GM23248 (cell line): ENCODE measurements at regions not wholly inside any gene's neighbourhood (a gene's known extent, or its start where the extent isn't known, plus 50 kb on each side); places are given as distances from the start of the nearest gene placed in this dataset.
A peak's percentile ranks its signal among the peaks of the same experiment; 100 is the strongest.

Source experiments
- DNase-seq: peaks from one replicate; pipeline ENCODE4 v3.0.0-alpha.2; 2015
- H2AFZ ChIP-seq: fragments of 200-600 bp; sonication (generic); 2 replicates; pipeline ENCODE4 v1.6.1; 2016; ENCODE audit warnings: antibody characterized with exemption
- H3F3A ChIP-seq: fragments of 200-600 bp; sonication (generic); 2 replicates; pipeline ENCODE4 v1.6.1; 2016; ENCODE audit warnings: mild to moderate bottlenecking, antibody characterized with exemption, mixed run types; ENCODE audit not compliant: insufficient read depth
- H3K27ac ChIP-seq: fragments of 200-600 bp; sonication (generic); 2 replicates; pipeline ENCODE4 v1.5.1; 2016; ENCODE audit warnings: mild to moderate bottlenecking
- H3K27me3 ChIP-seq: fragments of 200-600 bp; sonication (generic); replicated peaks from 2 replicates; pipeline ENCODE4 v1.6.1; 2016; ENCODE audit warnings: mild to moderate bottlenecking; ENCODE audit not compliant: insufficient read depth
- H3K36me3 ChIP-seq: fragments of 200-600 bp; sonication (generic); 2 replicates; pipeline ENCODE4 v1.6.1; 2016; ENCODE audit warnings: low read depth, mild to moderate bottlenecking
- H3K4me1 ChIP-seq: fragments of 200-600 bp; sonication (generic); 2 replicates; pipeline ENCODE4 v1.6.1; 2016; ENCODE audit warnings: mild to moderate bottlenecking; ENCODE audit not compliant: insufficient read depth
- H3K4me2 ChIP-seq: fragments of 200-600 bp; sonication (generic); one replicate; pipeline ENCODE4 v1.6.1; 2016; ENCODE audit warnings: mild to moderate bottlenecking; ENCODE audit not compliant: unreplicated experiment
- H3K4me3 ChIP-seq: fragments of 200-600 bp; sonication (generic); 2 replicates; pipeline ENCODE4 v1.5.1; 2016; ENCODE audit warnings: mild to moderate bottlenecking
- H3K79me2 ChIP-seq: fragments of 200-600 bp; sonication (generic); 2 replicates; pipeline ENCODE4 v1.6.1; 2016; ENCODE audit warnings: mild to moderate bottlenecking; ENCODE audit not compliant: insufficient read depth
- H3K9ac ChIP-seq: fragments of 200-600 bp; sonication (generic); 2 replicates; pipeline ENCODE4 v1.6.1; 2016; ENCODE audit warnings: mild to moderate bottlenecking
- H3K9me2 ChIP-seq: fragments of 200-600 bp; sonication (generic); 2 replicates; pipeline ENCODE4 v1.6.1; 2016; ENCODE audit warnings: mixed run types, mild to moderate bottlenecking, moderate library complexity; ENCODE audit not compliant: insufficient read depth
- H3K9me3 ChIP-seq: fragments of 200-600 bp; sonication (generic); one replicate; pipeline ENCODE4 v1.6.1; 2017; ENCODE audit warnings: low read depth
- H4K20me1 ChIP-seq: fragments of 200-600 bp; sonication (generic); 2 replicates; pipeline ENCODE4 v1.6.0; 2016; ENCODE audit not compliant: insufficient read depth
- EZH2 ChIP-seq: fragments of 200-600 bp; sonication (generic); IDR thresholded peaks from 2 replicates; pipeline ENCODE4 v1.6.1; 2018; ENCODE audit warnings: antibody characterized with exemption, mild to moderate bottlenecking; ENCODE audit not compliant: insufficient read depth, poor library complexity, severe bottlenecking
- EZH2phosphoT487 ChIP-seq: fragments of 200-600 bp; sonication (generic); IDR thresholded peaks from 2 replicates; pipeline ENCODE4 v1.6.1; 2018; ENCODE audit warnings: antibody characterized with exemption, moderate library complexity, mild to moderate bottlenecking, low read depth; ENCODE audit not compliant: insufficient read depth
- WGBS, 2 experiments: methylation state at CpG; one replicate each; pipeline ENCODE4 v1.1.6; 2015 to 2017; ENCODE audit warnings: low lambda C conversion rate in 2 of 2, low coverage in 1 of 2; ENCODE audit errors: missing lambda C conversion rate in 2 of 2; 5-methylcytosine and 5-hydroxymethylcytosine counted together
- in situ Hi-C: fragments of 300-500 bp; cut with MboI; formaldehyde crosslinking; loops from 2 replicates; pipeline ENCODE4 v1.15.0; 2020

- peaks cover 28% of the 10 kb centered on the region for H3K4me1 ChIP-seq
- in situ Hi-C loops = loop anchor here (25.0 kb wide), 1 partner anchor 609 kb away; no protein-coding TSS in a partner anchor
- WGBS, 2 experiments = 74 to 79% methylated on average over 11 of the region's 11 CpGs
- peak; percentile 10 for DNase-seq
- no peaks in the 10 kb centered on the region for H3K79me2 ChIP-seq
- H3K9me3 ChIP-seq = no peaks in the 10 kb centered on the region
- H3K36me3 ChIP-seq = no peaks in the 10 kb centered on the region
- H2AFZ ChIP-seq = no peak overlapping the region
- no peaks in the 10 kb centered on the region for H4K20me1 ChIP-seq
- no peak overlapping the region for H3K4me3 ChIP-seq
- H3K9me2 ChIP-seq = no peaks in the 10 kb centered on the region
- peaks cover 27% of the 10 kb centered on the region for H3F3A ChIP-seq
- TF ChIP-seq EZH2 (no peak), EZH2phosphoT487 (no peak)
- peaks cover 23% of the 10 kb centered on the region for H3K27me3 ChIP-seq
- no peak overlapping the region for H3K9ac ChIP-seq
- no peak overlapping the region for H3K4me2 ChIP-seq
- H3K27ac ChIP-seq = no peak overlapping the region
Measured at GRCh38 chr20:10927936-10928840, 254.4 kb upstream of the JAG1 start.

GRCh38 chr20:10928841-10929421 is 255.1 kb upstream of the JAG1 start:
- Histone ChIP-seq H3K27ac (no peak overlapping the region), H3K36me3 (no peaks in the 10 kb centered on the region), H3K4me1 (peaks cover 21% of the 10 kb centered on the region), H2AFZ (no peak overlapping the region), H4K20me1 (no peaks in the 10 kb centered on the region), H3F3A (peaks cover 19% of the 10 kb centered on the region), H3K79me2 (no peaks in the 10 kb centered on the region), H3K4me3 (no peak overlapping the region), H3K9me2 (no peaks in the 10 kb centered on the region), H3K4me2 (no peak overlapping the region), H3K9ac (no peak overlapping the region), H3K9me3 (no peaks in the 10 kb centered on the region), H3K27me3 (peaks cover 27% of the 10 kb centered on the region)
- TF ChIP-seq EZH2phosphoT487 (no peak), EZH2 (no peak)
- in situ Hi-C loops = loop anchor here (25.0 kb wide), 1 partner anchor 608 kb away; no protein-coding TSS in a partner anchor
- no peak for DNase-seq
- WGBS, 2 experiments = 52 to 55% methylated on average over 2 of the region's 2 CpGs

GRCh38 chr20:10935658-10936402 is 262.0 kb upstream of the JAG1 start:
- Histone ChIP-seq H3K36me3 (no peaks in the 10 kb centered on the region), H3K79me2 (no peaks in the 10 kb centered on the region), H3K9ac (no peak overlapping the region), H2AFZ (no peak overlapping the region), H4K20me1 (no peaks in the 10 kb centered on the region), H3K27ac (no peak overlapping the region), H3K9me3 (no peaks in the 10 kb centered on the region), H3K27me3 (peaks cover 17% of the 10 kb centered on the region), H3K4me2 (no peak overlapping the region), H3K9me2 (no peaks in the 10 kb centered on the region; the same call in 1 of the 2 replicates), H3K4me3 (no peak overlapping the region), H3F3A (no peaks in the 10 kb centered on the region), H3K4me1 (no peaks in the 10 kb centered on the region)
- DNase-seq = no peak
- no peak for TF ChIP-seq EZH2phosphoT487
- in situ Hi-C loops = loop anchor here (25.0 kb wide), 1 partner anchor 601 kb away; no protein-coding TSS in a partner anchor
- 56 to 71% methylated on average over 5 of the region's 5 CpGs for WGBS, 2 experiments

GRCh38 chr20:10936786-10937185 is 263.0 kb upstream of the JAG1 start:
- Histone ChIP-seq H3K4me2 (no peak overlapping the region), H3K36me3 (no peaks in the 10 kb centered on the region), H3F3A (no peaks in the 10 kb centered on the region), H4K20me1 (no peaks in the 10 kb centered on the region), H3K4me1 (no peaks in the 10 kb centered on the region), H3K27ac (no peak overlapping the region), H3K79me2 (no peaks in the 10 kb centered on the region), H3K9me2 (no peaks in the 10 kb centered on the region; the same call in 1 of the 2 replicates), H3K9ac (no peak overlapping the region), H3K9me3 (no peaks in the 10 kb centered on the region), H3K27me3 (peaks cover 7% of the 10 kb centered on the region; the same call in 1 of the 2 replicates), H2AFZ (no peak overlapping the region), H3K4me3 (no peak overlapping the region)
- no peak for DNase-seq
- 65 to 80% methylated on average over 2 of the region's 2 CpGs for WGBS, 2 experiments
- TF ChIP-seq EZH2 = no peak
- no peak for TF ChIP-seq EZH2phosphoT487
- in situ Hi-C loops = loop anchor here (25.0 kb wide), 1 partner anchor 601 kb away; no protein-coding TSS in a partner anchor
